RWPE2 (cell line): ENCODE measurements at regions not wholly inside any gene's neighbourhood (a gene's known extent, or its start where the extent isn't known, plus 50 kb on each side); places are given as distances from the start of the nearest gene placed in this dataset.

Experiments
- ATAC-seq: fragments of 200-7000 bp; cut with Tn5 transposase; 3 replicates; pipeline ENCODE4 v1.9.1; 2021; ENCODE audit warnings: low read depth
- DNase-seq: peaks from one replicate; pipeline ENCODE4 v3.0.0-alpha.2; 2020; ENCODE audit warnings: low spot score
- H3K27ac ChIP-seq: fragments of 450-650 bp; 2 replicates; pipeline ENCODE4 v1.5.1; 2017; ENCODE audit warnings: mild to moderate bottlenecking; ENCODE audit not compliant: poor library complexity, severe bottlenecking
- H3K27me3 ChIP-seq: fragments of 250-450 bp; sonication (Bioruptor Pico); 2 replicates; pipeline ENCODE4 v1.5.1; 2021; ENCODE audit warnings: mild to moderate bottlenecking, moderate library complexity; ENCODE audit not compliant: insufficient read depth, poor library complexity, severe bottlenecking
- H3K36me3 ChIP-seq: fragments of 250-450 bp; sonication (Bioruptor Pico); 2 replicates; pipeline ENCODE4 v1.5.1; 2020; ENCODE audit warnings: low read depth, mild to moderate bottlenecking, moderate library complexity
- H3K4me1 ChIP-seq: fragments of 250-450 bp; sonication (Bioruptor Pico); 2 replicates; pipeline ENCODE4 v1.5.1; 2021; ENCODE audit warnings: mild to moderate bottlenecking, moderate library complexity; ENCODE audit not compliant: insufficient read depth, poor library complexity, severe bottlenecking
- H3K4me3 ChIP-seq: fragments of 250-450 bp; sonication (Bioruptor Pico); 2 replicates; pipeline ENCODE4 v1.5.1; 2021; ENCODE audit warnings: mild to moderate bottlenecking, moderate library complexity; ENCODE audit not compliant: severe bottlenecking
- H3K9me3 ChIP-seq: fragments of 250-450 bp; sonication (Bioruptor Pico); 2 replicates; pipeline ENCODE4 v1.5.1; 2021; ENCODE audit warnings: mild to moderate bottlenecking, moderate library complexity; ENCODE audit not compliant: severe bottlenecking
- CTCF ChIP-seq: fragments of 450-650 bp; IDR thresholded peaks from one replicate; pipeline ENCODE4 v1.5.1; 2017; ENCODE audit warnings: mild to moderate bottlenecking, moderate library complexity; ENCODE audit not compliant: poor library complexity, severe bottlenecking

DNA sequence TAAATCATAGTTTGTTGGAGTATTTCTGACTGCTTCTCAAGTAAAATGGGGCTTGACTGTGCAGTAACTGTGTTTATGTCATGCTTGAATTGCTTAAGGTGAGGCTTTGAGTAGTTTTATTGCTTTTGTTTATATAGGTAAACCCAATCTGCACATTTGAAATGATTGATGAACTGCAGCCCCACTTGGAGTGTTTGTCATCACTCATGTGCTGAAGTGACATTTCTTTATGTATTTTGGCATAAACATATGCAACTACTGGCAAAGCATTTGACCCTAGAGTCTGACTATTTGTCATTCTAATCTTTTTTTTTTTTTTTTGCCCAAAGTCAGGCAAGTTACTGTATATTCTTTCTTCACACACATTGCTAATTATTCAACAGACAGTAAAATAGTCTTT lies 491.4 kb upstream of the POU3F2 start:
- H3K9me3 ChIP-seq, result no peaks in the 10 kb centered on the region
- ATAC-seq (no peak), DNase-seq (no peak)
- H3K27me3 ChIP-seq, result no peaks in the 10 kb centered on the region
- H3K4me1 ChIP-seq, result no peaks in the 10 kb centered on the region
- no peak overlapping the region for H3K27ac ChIP-seq
- H3K4me3 ChIP-seq, result no peak overlapping the region
- TF ChIP-seq CTCF, result no peak
- H3K36me3 ChIP-seq, result no peaks in the 10 kb centered on the region

DNA sequence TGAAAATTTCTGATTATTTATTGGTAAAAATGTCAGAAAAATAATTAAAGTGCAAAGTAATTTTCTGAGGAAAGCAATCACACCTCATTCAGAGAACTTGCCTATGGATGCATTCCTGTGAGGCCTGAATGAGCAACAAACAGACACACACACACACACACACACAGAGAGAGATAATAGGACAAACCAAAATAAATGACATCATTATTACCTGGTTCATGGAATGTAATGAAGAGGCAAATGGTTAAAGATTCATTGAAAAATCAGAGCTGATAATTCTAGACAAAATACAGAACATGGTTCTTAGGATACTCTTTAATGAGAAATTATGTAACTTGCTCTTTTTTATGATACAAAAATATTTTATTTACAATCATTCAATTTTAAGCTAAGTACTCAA lies 490.6 kb upstream of the POU3F2 start:
- DNase-seq (no peak), ATAC-seq (no peak)
- H3K4me1 ChIP-seq, result no peaks in the 10 kb centered on the region
- H3K27me3 ChIP-seq, result no peaks in the 10 kb centered on the region
- TF ChIP-seq CTCF, result no peak
- no peaks in the 10 kb centered on the region for H3K9me3 ChIP-seq
- H3K36me3 ChIP-seq, result no peaks in the 10 kb centered on the region
- H3K27ac ChIP-seq, result no peak overlapping the region
- H3K4me3 ChIP-seq, result no peak overlapping the region

DNA sequence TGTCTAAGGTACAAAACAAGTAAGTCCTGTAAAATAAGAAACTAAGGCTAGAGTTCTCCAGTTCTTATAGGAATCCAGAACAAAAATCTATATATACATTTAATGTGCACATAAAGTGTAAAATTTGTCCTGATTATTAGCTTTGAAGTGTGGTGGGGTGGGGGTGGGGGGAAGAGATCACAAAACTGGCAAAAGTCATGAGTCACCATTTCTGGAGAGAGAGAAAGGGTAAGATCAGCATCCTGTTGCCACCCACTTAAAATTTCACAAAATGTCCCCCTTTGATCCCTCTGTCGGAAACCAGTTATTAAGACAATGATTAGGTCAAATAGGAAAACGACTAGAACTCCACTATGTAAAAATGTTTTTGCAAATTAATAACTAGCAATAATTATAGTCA lies 482.0 kb upstream of the POU3F2 start:
- Histone ChIP-seq H3K36me3 (no peaks in the 10 kb centered on the region), H3K9me3 (no peaks in the 10 kb centered on the region), H3K4me1 (no peaks in the 10 kb centered on the region), H3K27me3 (no peaks in the 10 kb centered on the region), H3K4me3 (no peak overlapping the region), H3K27ac (no peak overlapping the region)
- TF ChIP-seq CTCF, result no peak
- ATAC-seq (no peak), DNase-seq (no peak)

- no peaks in the 10 kb centered on the region for H3K4me1 ChIP-seq
- ATAC-seq (no peak), DNase-seq (no peak)
- H3K36me3 ChIP-seq, result no peaks in the 10 kb centered on the region
- no peak overlapping the region for H3K27ac ChIP-seq
- H3K4me3 ChIP-seq, result no peak overlapping the region
- TF ChIP-seq CTCF, result no peak
- no peaks in the 10 kb centered on the region for H3K27me3 ChIP-seq
- no peaks in the 10 kb centered on the region for H3K9me3 ChIP-seq
Observed at GRCh38 chr6:98358173-98358572, 476.2 kb upstream of the POU3F2 start.

GRCh38 chr6:98366371-98366770 lies 468.0 kb upstream of the POU3F2 start:
- Histone ChIP-seq H3K36me3 (no peaks in the 10 kb centered on the region), H3K4me1 (no peaks in the 10 kb centered on the region), H3K4me3 (no peak overlapping the region), H3K9me3 (no peaks in the 10 kb centered on the region), H3K27ac (no peak overlapping the region), H3K27me3 (no peaks in the 10 kb centered on the region)
- TF ChIP-seq CTCF, result no peak
- DNase-seq (no peak), ATAC-seq (no peak)
